ENCODE measurements at regions not wholly inside any gene's neighbourhood (a gene's known extent, or its start where the extent isn't known, plus 50 kb on each side); places are given as distances from the start of the nearest gene placed in this dataset.

GRCh38 chr5:166178411-166179080, 2112.9 kb upstream of the WWC1 start:
- dilution Hi-C loops (cut with MboI; ENCODE audit: extremely low pct_ligation_motif_present, low sequenced_read_pairs): no loop called here

DNA sequence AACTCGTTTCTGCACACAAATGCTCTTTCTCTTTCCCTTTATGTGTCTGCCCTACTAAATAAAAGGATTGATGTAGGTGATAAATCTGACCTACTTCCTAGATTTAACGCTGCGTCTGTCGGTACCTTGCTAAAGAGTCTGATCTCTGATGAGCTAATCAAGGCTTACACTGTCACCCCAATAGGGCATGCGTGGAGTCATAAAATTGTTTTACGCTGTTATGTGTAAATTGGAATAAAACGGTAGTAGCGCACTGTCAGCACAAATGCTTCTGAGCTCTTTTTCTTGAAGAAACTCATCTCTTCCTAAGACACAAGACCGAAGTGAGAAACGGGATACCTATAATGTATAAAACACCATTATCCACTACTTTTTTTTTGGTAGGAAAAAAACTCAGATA, 2106.3 kb upstream of the WWC1 start:
- Histone ChIP-seq H3K27me3 (ENCODE audit: control insufficient read depth, extremely low read depth, insufficient read depth, low read length) (no peaks in the 10 kb centered on the region), H3K27ac (ENCODE audit: control insufficient read depth, insufficient read depth, low read length) (no peak overlapping the region), H3K36me3 (ENCODE audit: control insufficient read depth in 2 of 2, extremely low read depth in 1 of 2, insufficient read depth in 2 of 2, low read length in 2 of 2) (no peaks in the 10 kb centered on the region), H3K9me3 (ENCODE audit: control insufficient read depth, low read depth, low read length) (no peaks in the 10 kb centered on the region), H3K4me1 (ENCODE audit: control insufficient read depth, extremely low read depth, insufficient read depth, low read length) (no peaks in the 10 kb centered on the region), H3K4me2 (ENCODE audit: control insufficient read depth, extremely low read depth, insufficient read depth, low read depth, low read length) (no peak overlapping the region), H3K9me1 (ENCODE audit: control insufficient read depth, extremely low read depth, insufficient read depth, low read length) (no peaks in the 10 kb centered on the region), H4K20me1 (ENCODE audit: control insufficient read depth, extremely low read depth, insufficient read depth, low read length) (no peaks in the 10 kb centered on the region), H3K4me3 (ENCODE audit: control insufficient read depth in 2 of 3, extremely low read depth in 1 of 3, insufficient read depth in 2 of 3, low read depth in 1 of 3, low read length in 3 of 3) (no peak overlapping the region), H3K9ac (ENCODE audit: control insufficient read depth, extremely low read depth, insufficient read depth, low read length) (no peak overlapping the region), H2AFZ (ENCODE audit: control insufficient read depth, low read length) (no peak overlapping the region), H3K79me2 (ENCODE audit: control insufficient read depth, insufficient read depth, low read length) (no peaks in the 10 kb centered on the region)
- no peak for TF ChIP-seq EZH2 (IDR thresholded peaks at IDR 0.05; ENCODE audit: low read length)
- TF ChIP-seq, protein P1, sequence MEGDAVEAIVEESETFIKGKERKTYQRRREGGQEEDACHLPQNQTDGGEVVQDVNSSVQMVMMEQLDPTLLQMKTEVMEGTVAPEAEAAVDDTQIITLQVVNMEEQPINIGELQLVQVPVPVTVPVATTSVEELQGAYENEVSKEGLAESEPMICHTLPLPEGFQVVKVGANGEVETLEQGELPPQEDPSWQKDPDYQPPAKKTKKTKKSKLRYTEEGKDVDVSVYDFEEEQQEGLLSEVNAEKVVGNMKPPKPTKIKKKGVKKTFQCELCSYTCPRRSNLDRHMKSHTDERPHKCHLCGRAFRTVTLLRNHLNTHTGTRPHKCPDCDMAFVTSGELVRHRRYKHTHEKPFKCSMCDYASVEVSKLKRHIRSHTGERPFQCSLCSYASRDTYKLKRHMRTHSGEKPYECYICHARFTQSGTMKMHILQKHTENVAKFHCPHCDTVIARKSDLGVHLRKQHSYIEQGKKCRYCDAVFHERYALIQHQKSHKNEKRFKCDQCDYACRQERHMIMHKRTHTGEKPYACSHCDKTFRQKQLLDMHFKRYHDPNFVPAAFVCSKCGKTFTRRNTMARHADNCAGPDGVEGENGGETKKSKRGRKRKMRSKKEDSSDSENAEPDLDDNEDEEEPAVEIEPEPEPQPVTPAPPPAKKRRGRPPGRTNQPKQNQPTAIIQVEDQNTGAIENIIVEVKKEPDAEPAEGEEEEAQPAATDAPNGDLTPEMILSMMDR (optimal IDR thresholded peaks at IDR 0.05 in 1 of 3, IDR thresholded peaks at IDR 0.05 in 1 of 3, conservative IDR thresholded peaks at IDR 0.05 in 1 of 3; ENCODE audit: extremely low read depth in 1 of 3, insufficient read depth in 2 of 3, low read length in 3 of 3): no peak
- dilution Hi-C loops (cut with MboI; ENCODE audit: extremely low pct_ligation_motif_present, low sequenced_read_pairs): no loop called here
- DNase-seq (ENCODE audit: low read depth, low spot score) (no peak), FAIRE-seq (no peak)

More at GRCh38 chr5:166178411-166179080, 2112.9 kb upstream of the WWC1 start:
- no peak overlapping the region for H3K9ac ChIP-seq (ENCODE audit: control insufficient read depth, extremely low read depth, insufficient read depth, low read length)
- no peak overlapping the region for H3K4me3 ChIP-seq (ENCODE audit: control insufficient read depth in 2 of 3, extremely low read depth in 1 of 3, insufficient read depth in 2 of 3, low read depth in 1 of 3, low read length in 3 of 3)
- no peaks in the 10 kb centered on the region for H3K9me1 ChIP-seq (ENCODE audit: control insufficient read depth, extremely low read depth, insufficient read depth, low read length)
- H4K20me1 ChIP-seq (ENCODE audit: control insufficient read depth, extremely low read depth, insufficient read depth, low read length): no peaks in the 10 kb centered on the region
- no peaks in the 10 kb centered on the region for H3K9me3 ChIP-seq (ENCODE audit: control insufficient read depth, low read depth, low read length)
- no peaks in the 10 kb centered on the region for H3K36me3 ChIP-seq (ENCODE audit: control insufficient read depth in 2 of 2, extremely low read depth in 1 of 2, insufficient read depth in 2 of 2, low read length in 2 of 2)
- TF ChIP-seq, protein P1 (optimal IDR thresholded peaks at IDR 0.05 in 1 of 3, IDR thresholded peaks at IDR 0.05 in 1 of 3, conservative IDR thresholded peaks at IDR 0.05 in 1 of 3; ENCODE audit: extremely low read depth in 1 of 3, insufficient read depth in 2 of 3, low read length in 3 of 3): no peak
- TF ChIP-seq EZH2 (IDR thresholded peaks at IDR 0.05; ENCODE audit: low read length): no peak
- H2AFZ ChIP-seq (ENCODE audit: control insufficient read depth, low read length): no peak overlapping the region
- DNase-seq (ENCODE audit: low read depth, low spot score): no peak
- H3K4me2 ChIP-seq (ENCODE audit: control insufficient read depth, extremely low read depth, insufficient read depth, low read depth, low read length): no peak overlapping the region
- H3K79me2 ChIP-seq (ENCODE audit: control insufficient read depth, insufficient read depth, low read length): no peaks in the 10 kb centered on the region
- H3K4me1 ChIP-seq (ENCODE audit: control insufficient read depth, extremely low read depth, insufficient read depth, low read length): no peaks in the 10 kb centered on the region
- H3K27me3 ChIP-seq (ENCODE audit: control insufficient read depth, extremely low read depth, insufficient read depth, low read length): no peaks in the 10 kb centered on the region
- FAIRE-seq: no peak
- H3K27ac ChIP-seq (ENCODE audit: control insufficient read depth, insufficient read depth, low read length): no peak overlapping the region

All from keratinocyte (primary cell).